ENCODE measurements at regions not wholly inside any gene's neighbourhood (a gene's known extent, or its start where the extent isn't known, plus 50 kb on each side); places are given as distances from the start of the nearest gene placed in this dataset.

GRCh38 chr10:10870523-10871241 is 147.0 kb upstream of the CELF2 start:
- intact Hi-C loops (cut with micrococcal nuclease): no loop called here
- Histone ChIP-seq H4K20me1 (ENCODE audit: insufficient read depth) (no peaks in the 10 kb centered on the region), H3K4me1 (ENCODE audit: control insufficient read depth in 1 of 2, insufficient read depth in 2 of 2, low read length in 2 of 2) (no peaks in the 10 kb centered on the region), H3K36me3 (ENCODE audit: control insufficient read depth in 1 of 2, insufficient read depth in 2 of 2, low read length in 2 of 2) (no peaks in the 10 kb centered on the region), H3K4me3 (replicated peaks in 1 of 2; ENCODE audit: low read depth in 1 of 2, low read length in 2 of 2) (no peak overlapping the region), H3K9me2 (ENCODE audit: insufficient read depth) (no peaks in the 10 kb centered on the region), H3K27ac (ENCODE audit: low read depth, low read length) (no peak overlapping the region), H3K4me2 (ENCODE audit: low read length) (no peak overlapping the region), H3K27me3 (ENCODE audit: insufficient read depth, low read length) (no peaks in the 10 kb centered on the region), H3K9ac (ENCODE audit: low read length) (no peak overlapping the region), H2AFZ (ENCODE audit: low read depth, low read length, poor library complexity, severe bottlenecking) (no peak overlapping the region), H3K9me3 (ENCODE audit: control insufficient read depth in 1 of 2, insufficient read depth in 1 of 2, low read depth in 1 of 2, low read length in 2 of 2) (peaks cover 9 to 10% of the 10 kb centered on the region in 2 experiments; a peak in 2 of 4 replicates), H3K79me2 (ENCODE audit: insufficient read depth, low read length) (no peaks in the 10 kb centered on the region)
- ChIA-PET CTCF (no interaction called here), RAD21 (ENCODE audit: low non-redundant PET in 1 of 2, low total read pairs in 2 of 2, uncharacterized antibody in 2 of 2, unreplicated experiment in 2 of 2) (no interaction called here), POLR2A (no interaction called here)
- no TSS peak for BruUV-seq (replicated peaks)
- ATAC-seq (no peak), DNase-seq (ENCODE audit: low read depth, low spot score) (no peak)
- TF ChIP-seq TCF7L2 (IDR thresholded peaks at IDR 0.05; ENCODE audit: borderline replicate concordance, extremely low read depth, insufficient read depth, insufficient read length) (no peak), ELF1 (IDR thresholded peaks at IDR 0.05; ENCODE audit: borderline replicate concordance, low read depth) (no peak), CBX3 (IDR thresholded peaks at IDR 0.05; ENCODE audit: low read depth) (no peak), CEBPB (IDR thresholded peaks at IDR 0.05; ENCODE audit: low read depth) (no peak)

DNA sequence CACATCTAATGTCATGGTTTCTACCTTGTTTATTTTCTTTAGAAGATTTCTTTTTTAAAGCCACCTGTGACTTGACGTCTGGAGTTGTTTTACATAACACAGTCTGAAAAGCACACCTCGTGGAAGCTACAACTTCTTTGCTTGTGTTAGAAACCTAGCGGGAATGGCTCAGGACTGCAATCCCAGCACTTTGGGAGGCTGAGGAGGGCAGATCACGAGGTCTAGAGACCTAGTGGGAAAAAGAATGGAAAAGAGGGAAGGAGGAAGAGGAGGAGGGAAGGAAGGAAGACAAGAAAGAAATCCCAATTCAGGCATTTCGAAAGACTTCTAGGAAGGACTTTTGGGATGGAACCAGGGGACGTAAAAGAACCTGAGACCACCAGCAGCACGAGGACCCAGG is 146.3 kb upstream of the CELF2 start:
- Histone ChIP-seq H3K9me2 (ENCODE audit: insufficient read depth) (no peaks in the 10 kb centered on the region), H4K20me1 (ENCODE audit: insufficient read depth) (no peaks in the 10 kb centered on the region), H3K4me2 (ENCODE audit: low read length) (no peak overlapping the region), H2AFZ (ENCODE audit: low read depth, low read length, poor library complexity, severe bottlenecking) (no peak overlapping the region), H3K4me3 (replicated peaks in 1 of 2; ENCODE audit: low read depth in 1 of 2, low read length in 2 of 2) (no peak overlapping the region), H3K36me3 (ENCODE audit: control insufficient read depth in 1 of 2, insufficient read depth in 2 of 2, low read length in 2 of 2) (no peaks in the 10 kb centered on the region), H3K9ac (ENCODE audit: low read length) (no peak overlapping the region), H3K79me2 (ENCODE audit: insufficient read depth, low read length) (no peaks in the 10 kb centered on the region), H3K4me1 (ENCODE audit: control insufficient read depth in 1 of 2, insufficient read depth in 2 of 2, low read length in 2 of 2) (no peaks in the 10 kb centered on the region), H3K27me3 (ENCODE audit: insufficient read depth, low read length) (no peaks in the 10 kb centered on the region), H3K27ac (ENCODE audit: low read depth, low read length) (no peak overlapping the region), H3K9me3 (ENCODE audit: control insufficient read depth in 1 of 2, insufficient read depth in 1 of 2, low read depth in 1 of 2, low read length in 2 of 2) (peaks cover 9 to 10% of the 10 kb centered on the region in 2 experiments; a peak in 2 of 4 replicates)
- intact Hi-C loops (cut with micrococcal nuclease): no loop called here
- BruUV-seq (replicated peaks): no TSS peak
- ChIA-PET POLR2A (no interaction called here), RAD21 (ENCODE audit: low non-redundant PET in 1 of 2, low total read pairs in 2 of 2, uncharacterized antibody in 2 of 2, unreplicated experiment in 2 of 2) (no interaction called here), CTCF (no interaction called here)
- TF ChIP-seq ELF1 (IDR thresholded peaks at IDR 0.05; ENCODE audit: borderline replicate concordance, low read depth) (no peak), ZNF274 (IDR thresholded peaks at IDR 0.05; ENCODE audit: low read depth, low read length) (no peak), EZH2 (IDR thresholded peaks at IDR 0.05) (no peak), SIN3A (IDR thresholded peaks at IDR 0.05; ENCODE audit: low read depth) (no peak)
- ATAC-seq (no peak), DNase-seq (ENCODE audit: low read depth, low spot score) (no peak)

All from HCT116 (cell line).